Activated naive CD4-positive, alpha-beta T cell treated with anti-CD3 and anti-CD28 coated beads, Interleukin-2, amount 50 U/mL, for 24 hours (primary cell): ENCODE measurements at regions not wholly inside any gene's neighbourhood (a gene's known extent, or its start where the extent isn't known, plus 50 kb on each side); places are given as distances from the start of the nearest gene placed in this dataset.

ENCODE experiments used
- H3K27ac Mint-ChIP-seq: one replicate; pipeline ENCODE4 v1.8.0; 2021; ENCODE audit warnings: mild to moderate bottlenecking, mixed read lengths
- H3K27me3 Mint-ChIP-seq: one replicate; pipeline ENCODE4 v1.8.0; 2021; ENCODE audit warnings: mixed read lengths
- H3K36me3 Mint-ChIP-seq: one replicate; pipeline ENCODE4 v1.8.0; 2021; ENCODE audit warnings: mixed read lengths
- H3K4me1 Mint-ChIP-seq: one replicate; pipeline ENCODE4 v1.8.0; 2021; ENCODE audit warnings: mixed read lengths
- H3K4me3 Mint-ChIP-seq: one replicate; pipeline ENCODE4 v1.8.0; 2021; ENCODE audit warnings: mild to moderate bottlenecking, mixed read lengths
- H3K9me3 Mint-ChIP-seq: one replicate; pipeline ENCODE4 v1.8.0; 2021; ENCODE audit warnings: mixed read lengths

- Mint-ChIP-seq H3K9me3 (peaks cover 13% of the 10 kb centered on the region), H3K36me3 (no peaks in the 10 kb centered on the region), H3K4me1 (no peaks in the 10 kb centered on the region), H3K4me3 (no peak overlapping the region), H3K27ac (no peak overlapping the region), H3K27me3 (no peaks in the 10 kb centered on the region)
Observed at GRCh38 chr4:104975617-104976016, 171.1 kb upstream of the TET2 start.

GRCh38 chr4:104976262-104976661 is 170.4 kb upstream of the TET2 start:
- Mint-ChIP-seq H3K27me3 (no peaks in the 10 kb centered on the region), H3K4me3 (no peak overlapping the region), H3K36me3 (no peaks in the 10 kb centered on the region), H3K27ac (no peak overlapping the region), H3K4me1 (no peaks in the 10 kb centered on the region), H3K9me3 (peaks cover 18% of the 10 kb centered on the region)

- H3K36me3 Mint-ChIP-seq: no peaks in the 10 kb centered on the region
- H3K9me3 Mint-ChIP-seq: peaks cover 18% of the 10 kb centered on the region
- H3K4me3 Mint-ChIP-seq: no peak overlapping the region
- H3K27me3 Mint-ChIP-seq: no peaks in the 10 kb centered on the region
- no peaks in the 10 kb centered on the region for H3K4me1 Mint-ChIP-seq
- no peak overlapping the region for H3K27ac Mint-ChIP-seq
Observed at GRCh38 chr4:104979083-104979760, 167.5 kb upstream of the TET2 start.

GRCh38 chr4:104983615-104984179 is 163.0 kb upstream of the TET2 start:
- Mint-ChIP-seq H3K36me3 (no peaks in the 10 kb centered on the region), H3K9me3 (peaks cover 18% of the 10 kb centered on the region), H3K27ac (no peak overlapping the region), H3K4me1 (no peaks in the 10 kb centered on the region), H3K27me3 (no peaks in the 10 kb centered on the region), H3K4me3 (no peak overlapping the region)

- H3K27ac Mint-ChIP-seq: no peak overlapping the region
- no peak overlapping the region for H3K4me3 Mint-ChIP-seq
- no peaks in the 10 kb centered on the region for H3K27me3 Mint-ChIP-seq
- no peaks in the 10 kb centered on the region for H3K36me3 Mint-ChIP-seq
- no peaks in the 10 kb centered on the region for H3K9me3 Mint-ChIP-seq
- H3K4me1 Mint-ChIP-seq: no peaks in the 10 kb centered on the region
Observed at GRCh38 chr4:104986306-104986705, 160.4 kb upstream of the TET2 start.

GRCh38 chr4:104989371-104989770 is 157.3 kb upstream of the TET2 start:
- H3K9me3 Mint-ChIP-seq: no peaks in the 10 kb centered on the region

GRCh38 chr4:105002278-105002677 is 144.4 kb upstream of the TET2 start:
- H3K9me3 Mint-ChIP-seq: no peaks in the 10 kb centered on the region
- no peaks in the 10 kb centered on the region for H3K27me3 Mint-ChIP-seq
- H3K4me1 Mint-ChIP-seq: no peaks in the 10 kb centered on the region
- H3K27ac Mint-ChIP-seq: no peak overlapping the region
- no peak overlapping the region for H3K4me3 Mint-ChIP-seq
- no peaks in the 10 kb centered on the region for H3K36me3 Mint-ChIP-seq

More at GRCh38 chr4:104989371-104989770, 157.3 kb upstream of the TET2 start:
- no peak overlapping the region for H3K27ac Mint-ChIP-seq
- H3K36me3 Mint-ChIP-seq: no peaks in the 10 kb centered on the region
- H3K27me3 Mint-ChIP-seq: no peaks in the 10 kb centered on the region
- H3K4me1 Mint-ChIP-seq: no peaks in the 10 kb centered on the region
- H3K4me3 Mint-ChIP-seq: no peak overlapping the region

- Mint-ChIP-seq H3K27me3 (peaks cover 7% of the 10 kb centered on the region), H3K9me3 (peaks cover 9% of the 10 kb centered on the region), H3K4me1 (no peaks in the 10 kb centered on the region), H3K27ac (no peak overlapping the region), H3K36me3 (peaks cover 8% of the 10 kb centered on the region), H3K4me3 (no peak overlapping the region)
Observed at GRCh38 chr4:105014234-105014633, 132.4 kb upstream of the TET2 start.

- no peak overlapping the region for H3K27ac Mint-ChIP-seq
- H3K9me3 Mint-ChIP-seq: peaks cover 9% of the 10 kb centered on the region
- peaks cover 6% of the 10 kb centered on the region for H3K36me3 Mint-ChIP-seq
Observed at GRCh38 chr4:105014635-105015034, 132.0 kb upstream of the TET2 start.

GRCh38 chr4:105015750-105016149 is 130.9 kb upstream of the TET2 start:
- H3K27me3 Mint-ChIP-seq: peaks cover 1% of the 10 kb centered on the region
- no peaks in the 10 kb centered on the region for H3K36me3 Mint-ChIP-seq
- no peak overlapping the region for H3K27ac Mint-ChIP-seq
- no peak overlapping the region for H3K4me3 Mint-ChIP-seq
- H3K9me3 Mint-ChIP-seq: no peaks in the 10 kb centered on the region
- no peaks in the 10 kb centered on the region for H3K4me1 Mint-ChIP-seq

More at GRCh38 chr4:105014635-105015034, 132.0 kb upstream of the TET2 start:
- Mint-ChIP-seq H3K4me3 (no peak overlapping the region), H3K27me3 (peaks cover 7% of the 10 kb centered on the region), H3K4me1 (no peaks in the 10 kb centered on the region)

GRCh38 chr4:105022811-105023667 is 123.6 kb upstream of the TET2 start:
- Mint-ChIP-seq H3K36me3 (no peaks in the 10 kb centered on the region), H3K9me3 (peaks cover 8% of the 10 kb centered on the region), H3K27me3 (no peaks in the 10 kb centered on the region), H3K4me3 (no peak overlapping the region), H3K4me1 (no peaks in the 10 kb centered on the region), H3K27ac (no peak overlapping the region)

GRCh38 chr4:105023668-105024055 is 123.0 kb upstream of the TET2 start:
- Mint-ChIP-seq H3K27me3 (no peaks in the 10 kb centered on the region), H3K9me3 (peaks cover 10% of the 10 kb centered on the region), H3K27ac (no peak overlapping the region), H3K4me3 (no peak overlapping the region), H3K36me3 (no peaks in the 10 kb centered on the region), H3K4me1 (no peaks in the 10 kb centered on the region)

GRCh38 chr4:105025263-105026017 is 121.2 kb upstream of the TET2 start:
- no peaks in the 10 kb centered on the region for H3K4me1 Mint-ChIP-seq
- peaks cover 16% of the 10 kb centered on the region for H3K9me3 Mint-ChIP-seq
- H3K36me3 Mint-ChIP-seq: no peaks in the 10 kb centered on the region
- H3K4me3 Mint-ChIP-seq: no peak overlapping the region
- peaks cover 2% of the 10 kb centered on the region for H3K27me3 Mint-ChIP-seq
- H3K27ac Mint-ChIP-seq: no peak overlapping the region

- no peaks in the 10 kb centered on the region for H3K4me1 Mint-ChIP-seq
- peaks cover 9% of the 10 kb centered on the region for H3K9me3 Mint-ChIP-seq
- no peaks in the 10 kb centered on the region for H3K36me3 Mint-ChIP-seq
- peaks cover 2% of the 10 kb centered on the region for H3K27me3 Mint-ChIP-seq
- H3K27ac Mint-ChIP-seq: no peak overlapping the region
- H3K4me3 Mint-ChIP-seq: no peak overlapping the region
Observed at GRCh38 chr4:105036991-105037390, 109.7 kb upstream of the TET2 start.

GRCh38 chr4:105042451-105042850 is 104.2 kb upstream of the TET2 start:
- no peaks in the 10 kb centered on the region for H3K27me3 Mint-ChIP-seq
- H3K9me3 Mint-ChIP-seq: peaks cover 13% of the 10 kb centered on the region
- H3K36me3 Mint-ChIP-seq: no peaks in the 10 kb centered on the region
- no peaks in the 10 kb centered on the region for H3K4me1 Mint-ChIP-seq
- H3K27ac Mint-ChIP-seq: no peak overlapping the region
- H3K4me3 Mint-ChIP-seq: no peak overlapping the region
